GM21390 (cell line): ENCODE measurements at regions not wholly inside any gene's neighbourhood (a gene's known extent, or its start where the extent isn't known, plus 50 kb on each side); places are given as distances from the start of the nearest gene placed in this dataset.

ENCODE experiments used
- ATAC-seq: cut with Tn5 transposase; IDR thresholded peaks from one replicate; pipeline ENCODE4 v1.9.1; 2021; ENCODE audit not compliant: unreplicated experiment

- ATAC-seq, result no peak
Observed at GRCh38 chr11:32265911-32266310, 169.4 kb downstream of the WT1 start.

DNA sequence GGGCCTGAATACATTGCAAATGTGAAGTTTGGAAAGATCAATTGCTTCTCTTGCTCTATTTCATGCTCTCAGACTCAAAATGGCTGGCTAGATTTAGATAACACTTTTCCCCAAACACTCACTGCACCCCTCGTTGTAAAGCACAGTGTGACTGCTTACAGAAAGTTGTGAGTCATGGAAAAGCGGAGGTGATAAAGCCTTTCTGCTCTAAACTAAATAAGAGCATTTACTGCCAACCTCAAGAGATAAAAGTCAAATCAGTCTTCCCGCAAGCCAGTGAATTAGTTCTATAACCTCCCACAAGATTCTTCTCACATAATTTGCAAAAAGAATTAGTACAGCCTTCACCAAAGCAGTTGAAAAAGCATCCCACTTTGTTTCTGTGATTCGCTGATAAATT, 168.7 kb downstream of the WT1 start:
- ATAC-seq, result no peak

DNA sequence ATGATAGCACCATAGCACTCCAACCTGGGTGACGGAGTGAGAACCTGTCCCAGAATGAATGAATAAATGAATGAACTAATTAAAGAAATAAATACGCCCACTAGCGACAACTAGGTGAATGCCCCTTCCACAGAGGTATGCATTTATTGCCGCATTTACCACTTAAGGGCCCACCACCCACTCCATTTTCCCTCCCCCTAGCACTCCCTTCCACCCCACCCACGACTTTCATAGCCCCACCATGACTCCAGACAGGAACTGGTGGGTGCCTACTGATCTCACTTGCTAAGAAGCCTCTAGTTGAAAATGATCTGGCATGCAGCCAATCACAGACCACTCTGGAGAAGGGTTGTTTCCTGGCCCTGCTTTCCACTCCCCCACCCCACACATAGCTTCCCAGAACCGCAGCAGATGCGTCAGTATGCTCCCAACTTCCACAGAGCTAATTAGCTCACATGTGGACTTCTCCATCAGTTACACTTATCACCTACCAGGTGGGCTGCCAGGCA, 167.6 kb downstream of the WT1 start:
- ATAC-seq, result no peak

- ATAC-seq, result no peak
Observed at GRCh38 chr11:32273931-32274330, 161.4 kb downstream of the WT1 start.

DNA sequence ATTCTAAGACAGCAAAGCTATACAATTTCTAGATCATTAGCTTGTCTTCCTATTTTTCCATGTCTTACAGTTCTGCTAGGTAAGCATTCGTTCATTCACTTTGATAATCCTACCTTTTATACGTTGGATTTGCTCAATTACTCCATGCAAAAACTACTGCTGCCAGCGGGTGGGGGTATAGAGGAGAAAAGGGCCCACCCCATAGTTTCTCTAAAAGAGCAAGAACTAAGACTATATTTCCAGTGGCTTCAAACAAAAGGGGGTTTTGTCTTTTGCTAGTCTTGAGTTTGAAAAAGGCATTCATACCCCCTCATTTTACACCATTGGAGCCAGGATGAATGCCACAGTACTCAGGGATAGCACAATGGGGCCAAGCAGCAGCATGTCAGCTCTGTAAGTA, 155.7 kb downstream of the WT1 start:
- no peak for ATAC-seq

- peak; percentile 55 for ATAC-seq
Observed at GRCh38 chr11:32280339-32280738, 155.0 kb downstream of the WT1 start.

DNA sequence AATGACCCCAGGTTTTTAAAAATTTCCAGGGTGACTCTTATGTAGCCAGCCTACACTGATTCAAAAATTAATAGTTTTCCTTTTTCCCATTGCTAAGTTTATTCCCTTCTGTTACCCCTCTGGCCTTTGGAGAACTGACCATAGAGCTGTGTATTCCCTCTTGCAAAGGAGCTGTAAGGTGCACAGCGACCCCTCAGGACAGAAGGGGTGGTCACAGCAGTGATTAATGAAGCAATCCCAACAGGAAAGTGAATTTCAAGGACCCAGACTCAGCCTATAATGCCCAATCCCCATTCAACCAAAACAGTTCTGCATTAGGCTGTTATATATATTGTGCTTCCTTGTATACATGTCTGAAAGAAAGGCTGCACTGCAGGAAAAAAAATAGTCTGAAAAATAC, 147.1 kb downstream of the WT1 start:
- no peak for ATAC-seq

DNA sequence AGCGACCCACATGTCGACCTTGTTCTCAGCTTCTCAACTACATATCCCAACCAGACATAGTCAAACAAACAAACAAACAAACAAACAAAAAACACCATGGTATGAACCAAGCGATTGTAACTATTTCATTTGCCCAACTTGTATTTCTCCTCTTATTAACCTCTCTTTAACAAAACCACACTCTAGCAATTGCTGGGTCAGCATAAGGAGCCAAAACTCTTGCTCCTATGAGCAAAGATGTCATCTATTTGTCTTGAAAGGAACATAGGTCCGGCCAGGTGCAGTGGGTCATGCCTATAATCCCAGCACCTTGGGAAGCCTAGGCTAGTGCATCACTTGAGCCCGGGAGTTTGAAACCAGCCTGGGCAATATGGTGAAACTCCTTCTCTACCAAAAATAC, 145.6 kb downstream of the WT1 start:
- ATAC-seq, result no peak

DNA sequence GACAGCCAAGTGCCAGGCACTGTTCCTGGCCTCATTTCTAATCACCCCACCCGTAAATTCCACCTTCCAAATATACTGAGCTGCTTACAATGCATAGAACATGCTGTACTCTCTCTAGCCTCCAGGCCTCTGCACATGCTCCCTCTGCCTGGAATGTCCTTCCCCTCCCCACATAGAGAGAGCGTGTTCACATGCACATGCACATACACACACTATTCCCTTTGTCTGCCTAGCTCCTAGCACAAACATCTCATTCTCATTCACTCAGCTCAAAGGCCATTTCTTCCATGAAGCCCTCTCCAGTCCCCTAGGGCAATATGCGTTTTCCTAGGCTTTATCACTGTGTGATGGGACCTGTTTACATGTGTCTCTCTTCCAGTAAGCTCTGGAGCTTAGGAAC, 144.6 kb downstream of the WT1 start:
- ATAC-seq, result no peak

GRCh38 chr11:32297611-32298011, 137.7 kb downstream of the WT1 start:
- ATAC-seq, result peak; percentile 55

DNA sequence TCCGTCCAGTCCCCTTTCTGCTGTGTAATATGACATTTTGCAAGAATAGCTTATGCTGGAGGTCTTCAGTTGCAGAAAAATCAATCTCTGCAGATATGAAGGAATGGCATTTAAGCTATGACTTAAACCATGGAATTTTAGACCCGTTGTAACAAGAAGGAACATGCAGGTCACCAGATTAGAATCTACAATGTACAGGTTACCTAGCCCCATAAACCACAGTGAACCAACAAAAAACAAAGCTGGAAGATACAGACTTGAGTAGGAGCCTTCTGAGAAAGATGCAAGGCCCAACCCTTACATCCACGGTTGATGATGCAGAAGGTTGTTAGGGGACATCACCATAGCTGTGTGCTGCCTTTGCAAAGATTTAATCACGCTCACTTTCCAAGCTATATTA, 132.5 kb downstream of the WT1 start:
- ATAC-seq, result no peak

DNA sequence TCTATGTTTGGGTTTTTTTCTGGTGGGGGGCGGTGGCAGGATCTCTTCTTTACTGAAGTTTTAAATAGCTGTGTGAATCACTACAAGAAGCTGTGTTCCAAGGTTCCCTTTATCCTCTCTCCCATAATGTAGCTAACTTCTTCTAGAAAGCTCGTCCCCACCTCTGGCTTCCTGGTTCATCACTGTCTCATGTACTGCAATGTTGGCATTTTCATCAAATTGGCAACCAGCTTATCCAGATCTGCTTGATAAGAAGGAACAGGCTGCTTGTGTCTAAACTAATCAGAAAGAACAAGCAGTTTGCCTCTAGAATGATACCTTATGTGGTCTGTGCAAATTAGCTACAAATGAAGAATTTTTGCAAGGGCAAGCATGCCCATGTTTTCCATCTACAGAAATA, 130.8 kb downstream of the WT1 start:
- no peak for ATAC-seq

GRCh38 chr11:32305460-32305859, 129.9 kb downstream of the WT1 start:
- no peak for ATAC-seq

DNA sequence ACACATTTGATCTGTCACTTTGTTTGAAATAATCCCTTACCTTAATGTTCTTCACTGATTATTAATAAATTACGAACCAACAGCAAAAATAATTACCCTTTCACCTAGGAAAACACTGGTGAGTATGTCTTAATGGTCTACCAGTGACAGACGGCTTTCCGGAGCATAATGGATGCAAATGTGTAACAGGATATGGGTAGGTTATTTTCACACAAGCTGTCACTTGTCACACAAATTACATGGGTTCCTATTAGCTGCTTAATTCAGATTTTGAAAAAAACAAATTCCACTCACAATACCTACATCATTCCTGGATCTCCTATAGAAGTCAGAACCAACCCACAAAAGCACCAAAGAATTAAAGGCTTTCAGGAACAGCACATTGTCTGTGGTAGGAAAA, 127.9 kb downstream of the WT1 start:
- no peak for ATAC-seq

GRCh38 chr11:32307913-32308312, 127.4 kb downstream of the WT1 start:
- no peak for ATAC-seq

GRCh38 chr11:32309530-32310213, 125.7 kb downstream of the WT1 start:
- no peak for ATAC-seq

GRCh38 chr11:32310214-32310601, 125.1 kb downstream of the WT1 start:
- no peak for ATAC-seq

DNA sequence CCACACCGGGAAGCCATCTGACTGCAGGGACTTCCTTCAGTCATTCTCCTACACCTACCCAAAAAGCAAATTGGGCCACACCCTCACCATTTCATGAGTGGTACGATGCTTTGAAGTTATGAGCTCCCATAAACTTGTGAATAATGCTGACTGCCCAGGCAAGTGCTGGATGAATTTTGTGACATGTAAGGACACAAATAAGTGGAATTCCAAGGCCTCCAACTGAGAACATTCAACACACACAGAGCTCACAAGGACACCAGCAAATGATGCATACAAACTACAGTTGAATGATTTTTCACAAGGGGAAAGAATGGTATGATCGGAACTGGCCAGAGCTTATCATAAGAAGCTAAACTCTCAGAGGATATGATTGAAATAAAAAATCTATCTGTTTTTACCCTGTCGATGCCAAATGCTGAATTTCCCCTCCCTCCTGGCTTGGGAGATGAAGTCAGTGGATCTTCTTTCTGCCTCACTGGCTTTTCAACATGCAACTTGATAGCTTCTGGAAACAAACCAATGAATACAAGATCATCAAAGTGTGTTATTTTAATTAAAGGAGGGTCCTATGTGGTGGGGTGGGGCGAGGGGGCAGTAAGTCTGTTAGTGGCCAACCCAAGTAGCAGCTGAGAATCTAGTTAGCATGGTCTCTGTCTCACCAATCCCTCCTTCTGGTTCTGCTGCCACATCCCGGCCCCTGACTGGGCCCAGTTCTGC, 123.8 kb downstream of the WT1 start:
- ATAC-seq, result no peak

DNA sequence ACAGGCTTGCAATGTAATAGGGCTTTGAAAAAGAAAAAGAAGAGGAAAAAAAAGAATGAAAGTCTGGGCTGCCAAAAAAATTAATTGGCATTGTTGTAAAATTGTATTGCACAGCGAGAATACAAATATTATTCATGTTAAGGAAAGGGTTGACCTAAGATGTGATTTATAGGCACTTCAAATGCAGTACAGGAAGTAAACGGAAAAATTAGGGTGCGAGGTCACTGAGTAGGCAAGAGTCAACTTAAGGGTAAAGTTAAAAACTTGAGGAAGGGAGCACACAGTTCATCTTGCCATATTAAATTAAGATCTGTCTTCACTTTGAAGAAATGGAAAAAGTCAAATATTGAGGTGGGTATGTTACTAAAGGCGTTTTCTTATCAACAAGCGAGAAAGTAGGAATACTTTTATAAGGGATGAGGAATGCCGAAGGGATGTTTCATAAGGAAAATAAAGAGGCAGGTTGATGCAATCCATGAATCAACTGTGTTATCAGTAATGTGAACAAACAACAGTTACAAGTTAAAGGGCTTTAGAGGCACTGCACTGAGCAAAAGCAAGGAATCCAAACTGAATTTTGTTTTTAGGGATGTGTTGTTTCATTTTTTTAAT, 123.0 kb downstream of the WT1 start:
- ATAC-seq, result no peak

DNA sequence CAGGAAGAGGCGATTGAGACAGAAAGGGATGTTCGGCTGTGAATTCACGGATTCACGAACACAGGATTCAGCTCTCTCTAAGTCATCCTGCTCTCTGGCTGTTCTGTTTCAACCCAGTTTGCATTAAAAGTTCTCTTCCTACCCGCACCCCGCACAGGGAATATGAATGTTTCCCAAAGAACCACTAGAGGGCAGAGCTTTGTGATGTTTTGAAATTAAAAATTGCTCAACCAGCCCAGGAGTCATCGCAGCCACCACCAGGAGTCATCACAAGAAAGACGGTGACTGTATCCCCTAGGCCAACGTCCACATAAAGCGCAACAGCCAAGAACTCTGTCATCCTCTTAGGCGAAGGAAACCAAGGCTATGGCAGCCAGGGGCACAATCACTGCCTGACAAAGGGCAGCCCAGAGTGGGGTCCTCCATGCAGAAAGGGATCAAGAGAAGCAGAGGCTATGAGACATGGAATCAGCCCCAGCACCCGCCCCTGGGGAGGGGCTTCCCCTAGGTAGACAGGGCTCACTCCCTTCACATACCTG, 122.4 kb downstream of the WT1 start:
- no peak for ATAC-seq

DNA sequence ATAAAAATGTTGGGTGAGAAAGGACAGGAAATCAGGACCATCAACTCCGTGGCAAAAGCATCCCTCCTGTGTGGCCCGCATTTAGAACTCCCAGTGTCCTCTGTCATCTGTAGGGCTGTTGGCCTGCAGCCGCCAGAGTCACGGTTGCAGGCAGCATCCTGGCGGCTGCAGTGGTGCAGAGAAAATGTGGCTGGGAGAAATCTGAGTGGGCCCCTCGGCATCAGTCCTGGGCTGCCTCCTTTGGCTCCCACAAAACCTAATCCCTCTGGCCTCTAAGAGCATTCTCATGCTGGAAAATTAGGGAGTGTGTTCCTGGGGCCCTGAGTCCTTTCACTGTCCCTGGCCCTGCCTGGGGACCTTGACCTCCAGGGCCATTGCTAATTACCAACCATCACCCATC, 121.9 kb downstream of the WT1 start:
- no peak for ATAC-seq

DNA sequence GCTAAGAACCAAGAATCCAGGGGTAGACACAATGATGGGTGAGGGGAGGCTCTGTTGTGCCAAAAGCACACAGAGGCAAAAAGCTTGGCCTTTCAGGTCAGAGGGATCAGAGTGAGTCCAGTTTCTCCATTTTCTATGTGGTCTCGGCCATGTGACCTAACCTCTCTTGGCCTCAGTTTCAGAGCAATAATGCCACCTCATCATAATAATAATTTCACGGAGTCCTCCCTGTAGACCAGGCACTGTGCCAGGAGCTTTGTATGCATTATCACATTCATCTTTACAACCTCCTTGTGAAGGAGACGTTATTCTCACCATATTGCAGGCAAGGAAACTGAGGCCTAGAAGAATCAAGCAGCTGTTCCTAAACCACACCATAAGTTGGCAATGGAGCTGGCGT, 120.2 kb downstream of the WT1 start:
- ATAC-seq, result no peak
